KMS-11 (cell line): ENCODE measurements at regions not wholly inside any gene's neighbourhood (a gene's known extent, or its start where the extent isn't known, plus 50 kb on each side); places are given as distances from the start of the nearest gene placed in this dataset.

Source experiments
- H2AFZ ChIP-seq: fragments of 200-600 bp; sonication (generic); 2 replicates; pipeline ENCODE4 v1.6.1; 2016; ENCODE audit warnings: antibody characterized with exemption, mixed run types, low read depth
- H3K27ac ChIP-seq: fragments of 200-600 bp; sonication (generic); 2 replicates; pipeline ENCODE4 v1.6.1; 2016; ENCODE audit warnings: mild to moderate bottlenecking, mixed run types
- H3K27me3 ChIP-seq: fragments of 200-600 bp; sonication (generic); 2 replicates; pipeline ENCODE4 v1.6.1; 2017; ENCODE audit warnings: mild to moderate bottlenecking, low read depth, mixed run types, moderate library complexity; ENCODE audit not compliant: insufficient read depth
- H3K36me3 ChIP-seq: fragments of 200-600 bp; sonication (generic); 2 replicates; pipeline ENCODE4 v1.6.1; 2017; ENCODE audit warnings: mild to moderate bottlenecking, mixed run types; ENCODE audit not compliant: insufficient read depth
- H3K4me1 ChIP-seq: fragments of 200-600 bp; sonication (generic); 2 replicates; pipeline ENCODE4 v1.6.1; 2016; ENCODE audit warnings: mild to moderate bottlenecking, low read depth, mixed run types; ENCODE audit not compliant: poor library complexity, severe bottlenecking
- H3K4me2 ChIP-seq: fragments of 200-600 bp; sonication (generic); 2 replicates; pipeline ENCODE4 v1.7.0; 2016; ENCODE audit warnings: mild to moderate bottlenecking, mixed run types
- H3K4me3 ChIP-seq: fragments of 200-600 bp; sonication (generic); IDR thresholded peaks from 2 replicates; pipeline ENCODE4 v1.6.1; 2017; ENCODE audit warnings: low read depth, low read length, mixed read lengths; ENCODE audit not compliant: insufficient read depth
- H3K79me2 ChIP-seq: fragments of 200-600 bp; sonication (generic); 2 replicates; pipeline ENCODE4 v1.6.1; 2016; ENCODE audit warnings: low read depth, mixed run types; ENCODE audit not compliant: insufficient read depth
- H3K9ac ChIP-seq: fragments of 200-600 bp; sonication (generic); 2 replicates; pipeline ENCODE4 v1.6.1; 2016; ENCODE audit warnings: mild to moderate bottlenecking, mixed run types
- H4K20me1 ChIP-seq: fragments of 200-600 bp; sonication (generic); 2 replicates; pipeline ENCODE4 v1.6.1; 2016; ENCODE audit warnings: mild to moderate bottlenecking, mixed run types; ENCODE audit not compliant: insufficient read depth
- TF ChIP-seq, protein P1 (sequence below): fragments of 200-600 bp; sonication (generic); conservative IDR thresholded peaks from 2 replicates; pipeline ENCODE4 v1.6.1; 2017; ENCODE audit warnings: low read depth, mild to moderate bottlenecking, antibody characterized with exemption, low read length, moderate library complexity, mixed read lengths

DNA sequence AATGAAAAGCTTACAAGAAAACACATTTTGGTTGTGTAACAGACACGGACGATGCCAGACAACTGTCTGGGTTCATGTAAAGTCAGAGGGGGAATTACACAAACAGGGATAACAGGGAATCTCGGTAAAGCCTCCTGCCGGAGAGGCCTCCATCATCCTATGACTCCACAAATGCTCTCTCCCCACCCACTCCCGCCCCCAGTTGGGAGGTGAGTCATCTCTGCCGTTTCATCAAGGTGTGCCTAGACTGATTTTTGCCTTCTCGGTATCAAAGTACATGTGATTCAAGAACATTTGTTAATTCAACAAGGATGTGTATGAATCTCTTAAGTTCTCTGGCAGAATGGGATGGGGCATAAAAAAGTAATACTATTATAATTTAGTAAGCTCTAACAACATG is 304.9 kb upstream of the PRDM1 start:
- H2AFZ ChIP-seq: no peak overlapping the region
- H3K4me3 ChIP-seq: no peak overlapping the region
- H3K36me3 ChIP-seq: no peaks in the 10 kb centered on the region
- H4K20me1 ChIP-seq: no peaks in the 10 kb centered on the region
- no peak overlapping the region for H3K9ac ChIP-seq
- H3K27ac ChIP-seq: 0 out of 2 replicates have a peak overlapping the region, but pooled peaks have one; percentile 42
- H3K79me2 ChIP-seq: no peaks in the 10 kb centered on the region
- peaks cover 52% of the 10 kb centered on the region for H3K4me1 ChIP-seq
- H3K4me2 ChIP-seq: peak overlapping the region; percentile 63
- TF ChIP-seq, protein P1, sequence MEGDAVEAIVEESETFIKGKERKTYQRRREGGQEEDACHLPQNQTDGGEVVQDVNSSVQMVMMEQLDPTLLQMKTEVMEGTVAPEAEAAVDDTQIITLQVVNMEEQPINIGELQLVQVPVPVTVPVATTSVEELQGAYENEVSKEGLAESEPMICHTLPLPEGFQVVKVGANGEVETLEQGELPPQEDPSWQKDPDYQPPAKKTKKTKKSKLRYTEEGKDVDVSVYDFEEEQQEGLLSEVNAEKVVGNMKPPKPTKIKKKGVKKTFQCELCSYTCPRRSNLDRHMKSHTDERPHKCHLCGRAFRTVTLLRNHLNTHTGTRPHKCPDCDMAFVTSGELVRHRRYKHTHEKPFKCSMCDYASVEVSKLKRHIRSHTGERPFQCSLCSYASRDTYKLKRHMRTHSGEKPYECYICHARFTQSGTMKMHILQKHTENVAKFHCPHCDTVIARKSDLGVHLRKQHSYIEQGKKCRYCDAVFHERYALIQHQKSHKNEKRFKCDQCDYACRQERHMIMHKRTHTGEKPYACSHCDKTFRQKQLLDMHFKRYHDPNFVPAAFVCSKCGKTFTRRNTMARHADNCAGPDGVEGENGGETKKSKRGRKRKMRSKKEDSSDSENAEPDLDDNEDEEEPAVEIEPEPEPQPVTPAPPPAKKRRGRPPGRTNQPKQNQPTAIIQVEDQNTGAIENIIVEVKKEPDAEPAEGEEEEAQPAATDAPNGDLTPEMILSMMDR: no peak
- no peaks in the 10 kb centered on the region for H3K27me3 ChIP-seq

DNA sequence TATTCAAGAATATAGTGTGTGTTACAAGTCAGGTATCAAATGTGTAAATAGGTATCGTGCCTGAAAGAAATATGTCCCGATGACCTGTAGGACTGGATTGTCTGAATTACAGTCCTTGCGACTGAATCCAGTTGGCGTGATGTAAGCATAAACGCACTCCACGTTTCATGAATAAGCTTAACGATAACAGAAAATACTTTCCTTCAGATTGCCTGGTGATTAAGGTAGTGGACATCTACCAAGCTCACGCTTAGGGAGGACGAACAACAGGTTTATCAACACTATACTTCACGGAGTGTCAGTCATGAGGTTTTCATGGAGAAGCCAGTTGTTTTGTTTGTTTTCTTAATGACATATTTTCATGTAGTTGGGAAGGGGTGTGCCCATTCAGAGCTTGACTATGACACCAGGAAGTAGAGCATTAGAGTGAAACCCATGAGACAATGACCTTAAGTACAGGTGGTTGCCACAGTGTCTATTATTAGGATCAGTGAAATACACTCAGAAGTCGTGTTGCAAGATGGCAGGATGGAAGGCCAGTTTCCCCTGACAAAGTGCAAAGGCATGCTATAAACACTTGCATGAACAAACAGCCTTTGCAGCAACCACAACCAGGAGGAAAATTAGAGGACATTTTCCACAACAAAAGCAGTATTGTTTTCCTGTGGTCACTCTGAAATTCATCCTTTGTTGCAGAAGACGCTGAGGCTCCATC is 305.8 kb upstream of the PRDM1 start:
- Histone ChIP-seq H2AFZ (peak overlapping the region; percentile 31; the same call in 1 of the 2 replicates), H3K4me2 (peak overlapping the region; percentile 63), H3K36me3 (no peaks in the 10 kb centered on the region), H3K79me2 (no peaks in the 10 kb centered on the region), H3K4me3 (no peak overlapping the region), H4K20me1 (no peaks in the 10 kb centered on the region), H3K4me1 (peaks cover 42% of the 10 kb centered on the region), H3K9ac (no peak overlapping the region), H3K27ac (peak overlapping the region; percentile 42; the same call in 1 of the 2 replicates), H3K27me3 (no peaks in the 10 kb centered on the region)
- TF ChIP-seq, protein P1: no peak

DNA sequence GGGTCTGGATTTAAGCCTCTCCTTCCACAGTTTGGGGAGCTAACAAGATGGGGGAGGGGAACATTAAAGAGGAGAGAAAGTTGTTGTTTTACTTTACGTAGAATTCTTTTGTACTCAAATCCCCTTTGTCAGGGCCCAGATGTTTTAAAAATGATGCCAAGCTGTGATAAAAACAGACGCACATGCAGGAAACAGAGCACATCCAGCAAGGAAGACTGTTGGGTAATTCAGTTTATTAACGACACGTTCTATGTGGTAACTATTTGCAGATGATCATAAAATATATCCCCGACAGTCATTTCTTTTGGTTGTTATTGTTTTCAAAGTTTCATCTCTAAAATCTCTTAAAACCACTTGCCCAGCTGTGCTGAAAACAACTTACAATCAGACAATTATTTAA is 307.0 kb upstream of the PRDM1 start:
- H3K27ac ChIP-seq: no peak overlapping the region

DNA sequence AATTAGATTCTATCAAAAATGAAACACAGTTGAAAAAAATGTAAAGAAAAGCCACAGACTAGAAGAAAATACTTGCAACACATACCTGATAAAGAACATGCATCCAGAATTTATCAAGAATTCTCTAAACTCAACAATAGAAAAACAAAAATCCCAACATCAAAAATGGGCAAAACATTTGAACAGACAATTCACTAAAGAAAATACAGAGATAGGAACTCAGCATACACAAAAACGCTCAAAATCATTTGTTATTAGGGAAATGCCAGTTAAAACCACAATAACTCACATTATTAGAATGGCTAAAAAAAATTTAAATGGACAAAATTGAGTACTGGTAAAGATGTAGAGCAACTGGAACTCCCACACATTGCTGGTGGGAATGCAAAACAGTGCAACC is 311.0 kb upstream of the PRDM1 start:
- Histone ChIP-seq H3K27me3 (no peaks in the 10 kb centered on the region), H4K20me1 (no peaks in the 10 kb centered on the region), H2AFZ (no peak overlapping the region), H3K4me2 (no peak overlapping the region), H3K27ac (no peak overlapping the region), H3K4me1 (peaks cover 49% of the 10 kb centered on the region), H3K79me2 (no peaks in the 10 kb centered on the region), H3K9ac (no peak overlapping the region), H3K36me3 (no peaks in the 10 kb centered on the region), H3K4me3 (no peak overlapping the region)
- TF ChIP-seq, protein P1: no peak

More for the DNA sequence above, 307.0 kb upstream of the PRDM1 start:
- Histone ChIP-seq H3K27me3 (no peaks in the 10 kb centered on the region), H3K4me2 (no peak overlapping the region), H3K9ac (no peak overlapping the region), H3K4me3 (no peak overlapping the region), H4K20me1 (no peaks in the 10 kb centered on the region), H3K4me1 (peaks cover 48% of the 10 kb centered on the region), H3K36me3 (no peaks in the 10 kb centered on the region), H2AFZ (no peak overlapping the region), H3K79me2 (no peaks in the 10 kb centered on the region)
- TF ChIP-seq, protein P1: no peak
